ENCODE measurements at regions not wholly inside any gene's neighbourhood (a gene's known extent, or its start where the extent isn't known, plus 50 kb on each side); places are given as distances from the start of the nearest gene placed in this dataset.

DNA sequence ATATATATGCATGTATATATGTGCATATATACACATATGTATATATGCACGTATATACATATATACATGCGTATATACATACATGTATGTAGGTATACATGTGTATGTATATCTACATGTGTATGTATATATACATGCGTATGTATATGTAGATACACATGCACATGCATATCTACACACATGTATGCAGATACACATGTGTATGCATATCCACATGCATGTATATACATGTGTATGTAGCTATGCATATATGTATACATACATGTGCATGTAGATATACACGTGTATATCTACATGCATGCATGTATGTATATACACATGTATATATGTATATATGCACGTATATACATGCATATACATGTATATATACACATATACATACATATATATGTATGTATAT lies 95.8 kb upstream of the STEAP4 start:
- DNase-seq, result no peak

DNA sequence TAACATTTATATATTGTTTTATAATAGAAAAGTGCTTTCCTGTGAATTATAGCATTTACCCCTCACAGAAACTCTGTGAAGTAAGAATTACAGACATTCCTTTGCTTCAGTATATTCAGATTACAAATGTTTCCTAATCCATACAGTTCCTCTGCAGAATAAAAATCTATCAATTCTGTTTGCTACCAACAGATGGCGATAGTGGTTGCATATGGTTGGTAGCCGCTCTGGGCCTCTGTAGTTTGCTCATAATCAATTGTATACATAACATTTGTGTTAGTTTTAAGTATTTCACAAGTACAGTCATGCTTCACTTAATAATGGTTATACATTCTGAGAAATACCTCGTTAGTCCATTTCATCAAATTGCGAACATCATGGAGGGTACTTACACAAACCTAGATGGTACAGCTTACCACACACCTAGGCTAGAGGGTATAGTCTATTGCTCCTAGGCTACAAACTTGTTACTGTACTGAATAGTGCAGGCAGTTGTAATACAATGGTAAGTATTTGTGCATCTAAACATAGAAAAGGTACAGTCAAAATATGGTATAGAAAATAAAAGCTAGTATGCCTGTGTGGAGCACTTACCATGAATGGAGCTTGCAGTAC lies 94.4 kb upstream of the STEAP4 start:
- DNase-seq, result peak in 1 of 2 experiments; percentile 31

DNA sequence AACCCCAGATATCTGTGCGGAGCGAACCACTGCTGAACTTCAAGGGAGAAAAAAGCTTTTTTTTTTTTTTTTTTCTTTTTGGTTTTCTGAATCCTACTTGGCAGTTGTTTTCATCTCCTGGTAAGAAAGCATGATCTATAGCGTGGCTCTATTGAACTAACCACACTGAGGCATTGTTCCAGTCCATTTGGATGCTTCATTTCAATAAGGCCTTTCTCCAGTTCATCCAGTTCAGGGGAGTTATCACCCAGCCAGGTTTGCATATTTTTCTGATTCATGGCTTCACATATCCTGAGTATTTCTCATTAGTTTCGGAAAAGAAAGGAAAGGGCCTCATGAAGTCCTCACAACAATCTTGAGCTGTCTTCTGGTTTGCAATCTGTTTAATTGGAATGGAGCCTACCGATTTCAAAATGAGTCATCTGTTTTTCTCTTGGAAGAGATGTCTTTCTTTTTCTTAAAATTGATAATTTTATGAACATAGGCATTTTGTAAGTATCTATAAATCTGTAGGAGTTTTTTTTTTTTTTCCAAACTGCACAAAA lies 93.1 kb upstream of the STEAP4 start:
- DNase-seq, result no peak

DNA sequence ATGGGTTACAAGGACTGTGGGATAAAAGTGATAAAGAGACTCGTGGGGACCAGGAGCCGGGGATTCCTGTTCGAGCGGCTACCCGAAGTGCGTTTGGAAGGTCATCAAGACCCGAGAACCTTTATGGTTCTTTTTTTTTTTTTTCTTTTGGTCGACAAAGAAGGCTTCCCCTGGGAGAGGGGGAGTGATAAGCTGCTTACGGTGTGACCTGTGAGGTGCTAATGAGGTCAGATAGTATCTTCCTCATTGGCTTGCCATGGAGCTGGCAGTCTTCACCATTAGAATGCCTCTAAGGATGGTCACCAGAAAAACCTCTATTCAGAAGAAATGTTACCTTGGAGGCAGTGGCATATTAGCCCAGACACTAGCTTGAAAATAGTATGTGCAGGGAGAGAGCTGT lies 92.3 kb upstream of the STEAP4 start:
- DNase-seq, result no peak

DNA sequence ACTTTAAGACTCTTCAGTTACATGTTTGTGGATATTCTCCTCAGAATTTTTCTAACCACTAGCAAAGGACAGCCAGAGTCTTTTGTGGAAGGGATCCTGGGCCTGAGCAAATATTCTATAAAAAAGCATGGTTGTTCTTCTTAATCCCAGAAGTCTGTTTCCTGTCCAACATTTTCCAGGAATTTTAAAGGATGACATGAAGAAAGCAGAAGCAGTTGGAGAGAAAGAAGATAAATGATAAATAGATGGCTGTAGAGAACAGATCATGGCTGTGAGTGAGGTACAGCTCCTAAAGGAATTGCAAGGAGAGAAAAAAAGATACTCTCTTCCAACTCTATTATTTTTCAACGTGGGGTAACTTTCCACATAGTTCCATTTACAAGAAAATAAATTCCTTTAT lies 91.8 kb upstream of the STEAP4 start:
- no peak for DNase-seq

DNA sequence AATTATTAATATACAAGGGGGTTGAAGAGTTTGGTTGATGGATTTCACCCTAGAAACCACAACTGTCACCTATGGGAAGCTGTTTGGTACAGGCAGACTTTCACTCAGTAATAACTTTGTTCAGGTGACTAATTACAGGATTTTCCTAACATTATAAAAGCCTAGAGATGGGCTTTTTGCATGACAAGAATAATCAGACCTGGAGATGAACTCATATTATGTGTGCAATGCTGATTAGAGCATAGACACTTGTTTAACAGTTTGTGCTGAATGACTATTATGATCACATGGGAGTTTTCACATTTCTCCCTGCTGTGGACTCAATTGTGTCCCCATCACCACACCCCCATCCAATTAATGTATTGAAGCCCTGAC lies 90.2 kb upstream of the STEAP4 start:
- no peak for DNase-seq

DNA sequence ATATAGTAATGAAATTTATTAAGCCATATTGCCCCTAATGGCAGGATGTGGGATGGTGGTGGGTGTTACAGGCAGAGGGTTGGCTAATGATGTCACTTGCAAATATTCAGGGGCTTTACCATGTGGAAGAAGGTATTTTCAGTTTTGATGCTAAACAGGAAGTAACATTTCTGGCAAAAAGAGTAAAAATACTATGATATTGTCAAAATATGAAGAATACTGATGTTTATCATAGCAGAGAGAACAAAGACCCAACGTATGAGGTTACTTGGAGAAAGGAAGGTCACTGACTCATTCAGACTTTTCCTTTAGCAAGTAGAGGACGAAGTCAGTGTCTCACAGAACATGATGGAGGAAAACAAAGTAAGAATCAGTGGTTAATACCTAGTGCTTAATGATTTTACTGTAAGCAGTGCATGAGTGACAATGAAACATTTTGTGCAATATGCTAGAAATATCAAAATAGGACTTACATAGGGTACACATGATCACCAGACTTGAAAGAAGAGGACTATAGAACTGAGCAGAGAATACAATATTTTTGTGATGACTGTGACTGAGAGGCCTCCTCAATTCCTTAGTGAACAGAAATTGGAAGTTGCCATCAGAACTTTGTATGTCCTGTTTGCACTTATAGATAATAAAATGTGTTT lies 89.7 kb upstream of the STEAP4 start:
- no peak for DNase-seq

DNA sequence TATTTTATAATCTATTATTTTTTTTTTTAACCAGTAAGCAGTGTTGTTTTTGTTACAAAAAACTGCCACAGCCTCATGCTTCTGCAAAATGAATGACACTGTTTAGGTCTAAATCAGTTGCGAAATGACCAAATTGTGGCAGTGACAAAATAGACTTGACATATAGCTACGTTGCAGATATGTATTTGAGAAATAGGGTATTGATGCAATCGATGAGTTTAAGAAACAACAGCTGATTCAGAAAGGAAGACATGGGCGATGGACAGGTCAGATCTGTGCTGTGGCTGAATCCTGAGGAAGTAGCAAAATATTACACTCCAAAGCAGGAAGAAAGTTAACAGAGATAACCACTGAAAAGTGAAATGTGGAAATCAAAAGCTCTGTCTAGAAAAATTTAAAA lies 89.0 kb upstream of the STEAP4 start:
- DNase-seq, result no peak

DNA sequence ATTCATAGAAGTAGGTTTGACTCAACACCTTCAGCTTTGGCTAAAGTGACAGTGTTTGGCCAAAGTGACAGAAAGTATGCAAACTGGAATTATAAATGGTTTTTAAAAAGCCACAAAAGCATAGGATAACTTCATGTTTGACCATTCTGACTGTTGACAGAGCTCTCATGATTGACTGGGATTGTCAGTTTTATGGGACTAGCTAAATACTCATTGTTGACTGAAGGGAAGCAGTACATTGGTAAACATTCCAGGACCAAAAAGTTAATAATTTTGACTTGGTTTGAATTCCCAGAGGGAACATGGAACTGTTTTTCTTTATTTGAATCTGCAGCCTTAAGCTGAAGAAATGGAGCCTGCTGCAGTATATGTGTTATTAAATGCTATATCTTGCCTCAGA lies 84.6 kb upstream of the STEAP4 start:
- DNase-seq, result no peak

DNA sequence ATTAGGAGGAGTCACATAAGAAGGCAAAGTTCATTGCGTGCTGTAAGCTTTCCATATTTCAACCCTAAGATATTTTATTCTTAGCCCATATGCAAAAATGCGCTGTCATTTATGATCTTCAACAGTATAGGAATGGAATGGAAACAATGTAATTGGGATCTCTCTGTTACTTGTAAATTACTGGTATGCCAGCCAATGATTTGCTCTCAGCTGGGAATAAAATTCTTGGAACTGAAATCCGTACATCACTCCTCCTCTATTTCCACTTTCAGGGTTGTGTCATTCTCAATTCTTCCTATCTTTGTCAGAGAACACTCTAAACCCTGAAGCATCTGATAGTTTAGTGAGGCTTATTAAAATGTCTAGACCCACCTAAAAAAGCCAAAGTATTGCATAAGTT lies 80.7 kb upstream of the STEAP4 start:
- DNase-seq, result no peak

DNA sequence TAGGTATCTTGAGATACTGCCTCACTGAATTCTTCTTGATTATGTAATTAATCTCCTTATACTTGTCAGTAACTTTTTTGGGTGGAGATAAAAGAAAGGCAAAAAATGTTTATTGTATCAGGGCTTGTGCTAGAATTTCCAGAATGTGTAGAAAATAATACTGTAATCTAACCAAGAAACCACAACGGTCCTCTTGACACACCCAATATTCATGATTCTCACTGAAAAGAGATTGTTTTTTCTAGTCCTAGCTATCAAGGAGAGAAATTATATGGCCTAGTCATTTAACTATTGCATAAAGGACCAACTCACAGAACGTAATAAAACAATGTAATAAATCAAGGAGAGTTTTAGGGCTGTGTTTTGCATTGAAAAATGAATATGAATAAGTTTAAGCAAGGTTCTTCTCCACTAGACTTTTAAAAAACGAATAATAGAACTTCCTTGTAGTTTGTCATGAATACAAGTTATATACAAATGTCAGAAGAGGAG lies 80.0 kb upstream of the STEAP4 start:
- no peak for DNase-seq

DNA sequence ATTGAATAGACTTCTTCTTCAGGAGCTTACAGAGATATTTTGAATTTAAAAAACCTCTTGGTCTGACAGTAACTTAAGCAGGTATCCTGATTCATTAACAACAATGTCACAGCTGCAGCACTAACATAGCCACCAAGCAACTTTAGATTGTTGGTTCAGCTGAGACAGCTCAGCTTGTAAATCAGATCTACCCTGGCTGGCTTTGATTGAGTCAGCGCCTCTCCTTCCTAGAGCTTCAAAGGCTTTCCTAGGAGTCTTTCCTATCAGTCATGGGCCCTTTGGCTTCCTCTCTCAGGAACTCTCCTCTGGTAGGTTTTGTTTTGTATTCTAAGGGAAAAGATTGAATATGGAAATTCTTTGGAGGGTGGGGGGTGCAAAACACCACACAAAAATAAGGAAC lies 70.7 kb upstream of the STEAP4 start:
- DNase-seq, result no peak

DNA sequence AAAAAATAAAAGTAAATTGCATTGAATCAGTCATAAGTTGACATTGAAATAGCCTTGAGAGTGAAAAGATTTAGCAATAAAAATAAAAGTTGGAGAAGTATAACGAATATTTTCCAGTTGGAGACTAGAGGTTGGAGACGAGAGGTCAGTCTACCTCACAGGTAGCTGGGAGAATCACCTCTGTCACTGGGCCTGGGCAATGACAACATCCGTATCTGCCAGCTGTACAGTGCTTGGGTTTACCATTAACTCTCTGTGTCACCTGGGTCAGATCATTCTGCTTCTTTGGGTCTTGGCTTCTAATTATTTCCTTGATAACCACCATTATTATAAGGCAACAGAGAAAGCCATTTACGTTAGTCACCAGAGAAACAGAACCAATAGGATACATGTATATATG lies 62.0 kb upstream of the STEAP4 start:
- DNase-seq, result no peak

DNA sequence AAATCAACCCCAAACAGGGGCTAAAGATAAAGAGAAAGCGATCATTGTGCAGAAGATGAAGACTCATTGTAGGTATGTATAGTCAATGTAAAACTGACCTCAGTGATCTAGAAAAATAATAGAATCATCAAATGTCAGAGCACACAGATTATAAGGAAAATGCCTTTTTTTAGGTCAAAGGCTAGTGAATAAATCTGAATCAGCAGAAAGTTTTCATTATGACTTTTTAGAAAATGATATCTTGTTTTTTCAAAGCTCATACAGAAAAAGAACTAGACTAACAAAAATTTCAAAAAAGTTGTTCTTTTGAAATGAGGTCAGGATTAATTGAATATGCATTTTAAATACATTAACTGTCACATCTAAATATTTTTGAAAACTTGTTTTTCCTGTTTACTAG lies 60.2 kb upstream of the STEAP4 start:
- no peak for DNase-seq

DNA sequence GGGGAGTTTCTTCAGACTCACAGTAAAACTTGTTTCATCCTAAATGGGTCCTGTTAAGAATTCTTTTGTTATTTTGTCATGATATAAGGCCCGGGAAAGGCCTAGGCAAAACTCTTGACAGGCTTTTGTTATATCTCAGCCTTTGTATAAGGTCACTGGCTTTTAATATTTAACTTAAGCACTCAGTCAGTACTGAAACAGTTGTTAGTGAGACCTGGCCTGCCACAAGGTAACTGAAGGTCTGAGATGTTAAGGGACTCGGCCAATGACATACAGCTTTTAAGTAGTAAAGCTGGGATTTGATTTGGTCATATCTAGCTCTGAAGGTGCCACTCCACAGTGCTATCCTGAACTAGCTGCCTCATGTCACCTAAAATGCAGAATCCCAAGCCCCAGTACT lies 57.2 kb upstream of the STEAP4 start:
- DNase-seq, result no peak

DNA sequence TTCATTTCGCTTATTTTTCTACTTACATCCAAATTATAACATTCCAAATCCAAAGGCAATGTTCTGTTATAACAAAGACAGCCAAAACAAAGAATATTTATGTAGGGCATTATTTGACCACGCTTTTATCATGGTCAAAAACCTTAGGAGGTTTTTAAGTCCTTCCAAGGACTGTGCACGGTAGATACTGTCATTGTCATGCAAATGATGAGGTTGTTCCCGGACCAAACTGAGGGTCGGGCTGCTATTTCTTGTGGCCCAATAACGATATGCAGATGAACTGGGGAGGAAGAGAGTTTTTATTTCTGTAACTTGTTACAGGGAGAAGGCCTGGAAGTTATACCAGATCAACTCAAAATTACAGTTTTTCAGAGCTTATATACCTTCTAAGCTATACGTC lies 56.6 kb upstream of the STEAP4 start:
- DNase-seq, result no peak

DNA sequence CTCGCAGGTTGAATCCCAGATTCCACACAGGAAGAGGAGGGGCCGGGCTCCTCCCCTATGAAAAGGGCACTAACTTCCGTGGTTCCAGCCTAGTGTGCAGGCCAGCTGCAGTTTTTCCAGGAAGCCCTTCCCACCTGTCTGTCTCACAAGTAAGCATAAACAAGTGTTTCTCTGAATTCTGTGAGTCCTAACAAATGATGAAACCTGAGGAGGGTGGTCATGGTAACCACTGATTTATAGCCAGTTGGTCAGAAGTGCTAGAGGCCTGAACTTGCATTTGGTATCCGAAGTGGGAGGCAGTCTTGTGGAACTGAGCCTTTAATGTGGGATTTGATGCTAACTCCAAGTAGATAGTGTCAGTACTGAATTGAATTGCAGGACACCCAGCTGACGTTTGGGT lies 54.7 kb upstream of the STEAP4 start:
- DNase-seq, result peak; percentile 91 to 96

DNA sequence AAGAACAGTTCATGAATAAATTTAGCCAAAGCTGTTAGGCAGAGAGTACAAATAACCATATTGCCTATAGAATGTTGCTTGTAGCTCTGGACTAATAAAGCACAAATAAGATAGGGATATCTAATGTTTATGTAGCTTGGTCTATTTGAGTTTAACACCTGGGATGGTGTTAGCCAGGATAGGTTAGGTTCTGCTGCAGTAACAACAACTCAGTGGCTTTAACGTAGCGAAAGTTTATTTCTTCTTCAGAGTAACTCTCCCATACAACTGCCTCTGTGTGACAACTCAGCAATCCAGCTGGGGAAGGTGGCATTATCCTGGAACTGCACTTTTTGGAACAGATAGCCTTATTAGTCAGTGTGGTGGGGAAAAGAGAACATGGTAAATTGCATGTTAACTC lies 52.2 kb upstream of the STEAP4 start:
- DNase-seq, result no peak

DNA sequence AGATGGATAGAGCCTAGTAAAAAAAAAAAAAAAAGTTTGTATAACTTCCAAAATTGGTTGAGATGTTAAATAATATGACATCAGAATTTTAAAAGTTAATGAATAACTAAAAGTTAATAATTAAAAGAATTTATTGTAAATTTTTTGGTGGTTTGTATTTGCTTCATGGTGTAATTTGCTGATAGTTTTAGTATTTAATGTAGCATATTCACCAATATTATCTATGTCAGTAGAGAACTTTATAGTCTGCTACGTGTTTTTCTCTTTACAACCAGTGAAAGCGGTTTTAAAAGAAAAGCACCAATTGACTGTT lies 51.8 kb upstream of the STEAP4 start:
- no peak for DNase-seq

DNA sequence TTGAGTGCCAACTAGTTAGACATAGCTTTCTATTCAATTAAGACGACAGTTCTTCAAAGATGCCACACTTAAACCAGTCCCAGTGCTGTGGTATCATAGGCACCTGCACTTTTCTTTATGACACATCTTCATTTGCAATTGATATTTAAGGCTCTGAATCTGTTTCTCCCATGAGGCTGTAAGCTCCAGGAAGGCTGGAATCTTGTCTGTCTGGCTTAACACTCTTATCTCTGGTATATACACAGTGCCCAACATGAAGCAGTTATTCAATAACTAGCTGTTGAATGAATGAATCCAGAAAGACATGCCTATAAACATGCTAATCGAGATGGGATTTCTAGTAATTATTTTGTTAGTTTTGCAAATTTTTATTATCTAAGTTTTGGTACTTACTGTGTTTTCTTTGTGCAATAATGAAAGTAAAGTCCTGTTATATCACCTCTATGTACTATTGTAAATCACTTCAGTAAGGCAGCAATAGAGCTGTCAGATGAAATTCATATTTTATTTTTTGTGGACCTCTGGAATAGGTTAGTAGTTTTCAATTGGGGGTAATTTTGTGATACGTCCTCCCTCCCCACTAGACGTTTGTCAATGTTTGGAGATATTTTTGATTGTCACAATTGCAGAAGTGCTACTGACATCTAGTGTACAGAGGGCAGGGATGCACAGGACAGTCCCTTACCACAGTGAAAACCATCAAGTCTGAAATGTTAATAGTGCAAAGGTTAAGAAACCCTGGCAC lies 51.3 kb upstream of the STEAP4 start:
- DNase-seq, result peak in 1 of 2 experiments; percentile 26

DNA sequence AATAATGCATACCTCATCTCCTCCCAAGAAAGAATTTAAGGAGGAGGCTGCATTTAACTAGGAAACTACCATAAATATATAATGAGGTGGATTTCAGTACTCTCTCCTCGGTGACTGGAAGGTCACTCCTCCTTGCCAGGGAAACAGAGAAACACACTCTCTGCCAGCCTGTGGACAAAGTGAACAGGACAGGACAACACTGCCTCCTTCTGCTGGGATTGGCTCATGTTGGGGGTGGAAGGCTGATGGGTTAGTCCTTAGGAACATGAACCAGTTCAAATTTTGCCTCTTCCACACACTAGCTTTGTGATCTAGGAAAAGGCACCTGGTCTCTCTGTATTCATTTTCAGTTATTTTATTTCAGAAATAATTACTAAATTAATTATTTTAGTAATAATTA lies 50.6 kb upstream of the STEAP4 start:
- no peak for DNase-seq

Data from NCI-H524 (cell line).